ENCODE measurements at regions not wholly inside any gene's neighbourhood (a gene's known extent, or its start where the extent isn't known, plus 50 kb on each side); places are given as distances from the start of the nearest gene placed in this dataset.

DNA sequence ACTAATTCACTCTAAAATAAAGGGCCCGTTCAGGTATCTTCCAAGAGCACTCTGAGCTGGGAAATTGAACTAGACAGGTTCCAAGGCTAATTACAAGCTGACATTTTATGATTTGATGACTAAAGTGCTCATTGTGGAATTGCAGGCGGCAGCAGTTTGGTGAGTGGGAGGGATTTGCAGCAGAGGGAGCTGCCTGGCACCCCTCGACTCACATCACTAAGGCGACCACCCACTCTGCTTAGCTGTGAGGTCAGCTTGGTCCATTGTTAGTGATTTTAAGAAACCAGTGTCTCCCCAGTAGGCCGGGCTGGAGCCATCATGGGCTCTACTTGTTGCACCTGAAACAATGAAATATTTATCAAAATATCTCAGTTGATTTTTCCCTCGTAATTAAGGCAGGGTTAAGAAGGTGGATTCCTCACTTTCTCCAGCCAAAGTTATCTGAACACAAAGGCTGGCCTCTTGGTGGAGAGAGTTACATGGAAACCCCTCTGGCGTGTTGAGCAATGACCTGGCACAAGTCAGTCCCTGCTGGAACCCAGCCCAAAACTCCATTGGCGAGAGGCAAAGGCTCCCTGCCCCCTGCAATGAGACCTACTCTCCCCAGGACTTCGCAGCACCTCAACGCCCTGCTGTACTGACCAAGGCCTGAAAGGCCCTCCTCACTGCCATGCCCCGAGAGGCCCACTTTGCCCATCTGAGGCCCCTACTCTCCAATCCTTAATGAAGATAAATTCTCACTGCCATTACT lies 65.0 kb upstream of the ATP2B2 start:
- no peak overlapping the region for H3K27ac Mint-ChIP-seq (ENCODE audit: low read depth, unreplicated experiment)
- no peak overlapping the region for H3K4me3 Mint-ChIP-seq (ENCODE audit: unreplicated experiment)
- intact Hi-C loops (cut with micrococcal nuclease): no loop called here
- no peaks in the 10 kb centered on the region for H3K36me3 Mint-ChIP-seq (ENCODE audit: insufficient read depth, unreplicated experiment)
- ChIA-PET POLR2A (no interaction called here), CTCF (no interaction called here)
- DNase-seq (ENCODE audit: unreplicated experiment): peak; percentile 86
- no TSS peak for BruUV-seq (replicated peaks)
- H3K9me3 Mint-ChIP-seq (ENCODE audit: unreplicated experiment): no peaks in the 10 kb centered on the region
- peaks cover 82% of the 10 kb centered on the region for H3K27me3 Mint-ChIP-seq (ENCODE audit: insufficient read depth, unreplicated experiment)
- TF ChIP-seq, protein P1, sequence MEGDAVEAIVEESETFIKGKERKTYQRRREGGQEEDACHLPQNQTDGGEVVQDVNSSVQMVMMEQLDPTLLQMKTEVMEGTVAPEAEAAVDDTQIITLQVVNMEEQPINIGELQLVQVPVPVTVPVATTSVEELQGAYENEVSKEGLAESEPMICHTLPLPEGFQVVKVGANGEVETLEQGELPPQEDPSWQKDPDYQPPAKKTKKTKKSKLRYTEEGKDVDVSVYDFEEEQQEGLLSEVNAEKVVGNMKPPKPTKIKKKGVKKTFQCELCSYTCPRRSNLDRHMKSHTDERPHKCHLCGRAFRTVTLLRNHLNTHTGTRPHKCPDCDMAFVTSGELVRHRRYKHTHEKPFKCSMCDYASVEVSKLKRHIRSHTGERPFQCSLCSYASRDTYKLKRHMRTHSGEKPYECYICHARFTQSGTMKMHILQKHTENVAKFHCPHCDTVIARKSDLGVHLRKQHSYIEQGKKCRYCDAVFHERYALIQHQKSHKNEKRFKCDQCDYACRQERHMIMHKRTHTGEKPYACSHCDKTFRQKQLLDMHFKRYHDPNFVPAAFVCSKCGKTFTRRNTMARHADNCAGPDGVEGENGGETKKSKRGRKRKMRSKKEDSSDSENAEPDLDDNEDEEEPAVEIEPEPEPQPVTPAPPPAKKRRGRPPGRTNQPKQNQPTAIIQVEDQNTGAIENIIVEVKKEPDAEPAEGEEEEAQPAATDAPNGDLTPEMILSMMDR (IDR thresholded peaks at IDR 0.05; ENCODE audit: unreplicated experiment): no peak
- no peaks in the 10 kb centered on the region for H3K4me1 Mint-ChIP-seq (ENCODE audit: insufficient read depth, unreplicated experiment)

DNA sequence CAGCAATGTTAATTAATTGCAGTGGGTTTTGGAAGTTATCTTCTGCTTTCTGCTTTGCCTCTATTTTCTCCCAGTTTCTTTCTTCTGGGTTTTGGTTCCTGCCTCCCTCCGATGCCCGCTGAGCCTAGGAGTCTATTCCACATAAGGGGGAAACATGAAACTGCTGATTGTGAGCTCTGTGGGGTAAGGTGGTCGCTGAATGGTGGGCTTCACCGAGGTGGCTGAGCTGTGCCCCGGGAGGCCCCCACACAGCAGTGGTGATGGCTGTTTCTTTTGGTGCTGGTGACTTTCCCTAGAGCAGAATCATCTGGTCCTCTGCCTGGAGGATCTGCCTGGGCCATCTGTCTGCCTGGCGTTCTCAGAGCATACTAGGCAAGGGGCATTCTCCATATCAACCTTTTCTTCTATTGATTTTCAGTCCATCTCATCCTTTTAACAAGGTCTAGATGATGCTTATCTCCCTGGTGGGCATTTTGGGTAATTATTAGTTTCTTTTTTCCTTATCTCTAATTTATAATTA lies 68.8 kb upstream of the ATP2B2 start:
- H3K9me3 Mint-ChIP-seq (ENCODE audit: unreplicated experiment): no peaks in the 10 kb centered on the region
- TF ChIP-seq, protein P1 (IDR thresholded peaks at IDR 0.05; ENCODE audit: unreplicated experiment): no peak
- ChIA-PET CTCF (no interaction called here), POLR2A (no interaction called here)
- H3K36me3 Mint-ChIP-seq (ENCODE audit: insufficient read depth, unreplicated experiment): no peaks in the 10 kb centered on the region
- intact Hi-C loops (cut with micrococcal nuclease): no loop called here
- DNase-seq (ENCODE audit: unreplicated experiment): no peak
- H3K4me3 Mint-ChIP-seq (ENCODE audit: unreplicated experiment): no peak overlapping the region
- peaks cover 48% of the 10 kb centered on the region for H3K27me3 Mint-ChIP-seq (ENCODE audit: insufficient read depth, unreplicated experiment)
- no TSS peak for BruUV-seq (replicated peaks)
- H3K4me1 Mint-ChIP-seq (ENCODE audit: insufficient read depth, unreplicated experiment): no peaks in the 10 kb centered on the region
- H3K27ac Mint-ChIP-seq (ENCODE audit: low read depth, unreplicated experiment): no peak overlapping the region

DNA sequence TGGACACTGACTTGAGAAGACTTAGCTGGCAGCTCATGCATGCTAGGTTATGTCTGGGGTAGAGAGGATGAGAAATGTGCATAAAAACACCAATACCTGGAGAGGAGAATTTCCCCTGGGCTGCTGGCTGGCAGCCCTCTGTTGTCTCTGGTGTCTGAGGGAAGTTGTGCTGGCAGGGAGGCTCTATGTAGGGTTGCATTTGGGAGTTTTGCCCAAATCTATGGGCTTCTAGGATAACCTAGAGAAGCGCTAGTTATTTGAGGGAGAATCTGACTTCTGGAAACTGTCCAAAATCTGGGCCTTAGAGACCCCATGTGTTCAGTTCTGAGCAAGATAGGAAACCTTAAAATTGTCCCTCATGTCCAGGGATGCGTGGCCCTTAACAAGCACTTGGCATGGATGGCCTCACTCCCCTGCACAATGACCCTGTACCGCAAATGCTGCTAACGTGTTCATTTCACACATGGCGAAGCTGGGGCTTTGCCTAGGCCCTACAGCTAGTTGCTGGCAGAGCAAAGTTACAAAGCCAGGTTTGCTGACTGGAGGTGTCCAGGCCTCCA lies 70.3 kb upstream of the ATP2B2 start:
- DNase-seq (ENCODE audit: unreplicated experiment): no peak
- H3K4me1 Mint-ChIP-seq (ENCODE audit: insufficient read depth, unreplicated experiment): no peaks in the 10 kb centered on the region
- TF ChIP-seq, protein P1 (IDR thresholded peaks at IDR 0.05; ENCODE audit: unreplicated experiment): no peak
- H3K27me3 Mint-ChIP-seq (ENCODE audit: insufficient read depth, unreplicated experiment): peaks cover 46% of the 10 kb centered on the region
- CTCF ChIA-PET: no interaction called here
- H3K9me3 Mint-ChIP-seq (ENCODE audit: unreplicated experiment): no peaks in the 10 kb centered on the region
- POLR2A ChIA-PET: no interaction called here
- no peak overlapping the region for H3K4me3 Mint-ChIP-seq (ENCODE audit: unreplicated experiment)
- H3K36me3 Mint-ChIP-seq (ENCODE audit: insufficient read depth, unreplicated experiment): no peaks in the 10 kb centered on the region
- no TSS peak for BruUV-seq (replicated peaks)
- intact Hi-C loops (cut with micrococcal nuclease): no loop called here
- H3K27ac Mint-ChIP-seq (ENCODE audit: low read depth, unreplicated experiment): no peak overlapping the region

DNA sequence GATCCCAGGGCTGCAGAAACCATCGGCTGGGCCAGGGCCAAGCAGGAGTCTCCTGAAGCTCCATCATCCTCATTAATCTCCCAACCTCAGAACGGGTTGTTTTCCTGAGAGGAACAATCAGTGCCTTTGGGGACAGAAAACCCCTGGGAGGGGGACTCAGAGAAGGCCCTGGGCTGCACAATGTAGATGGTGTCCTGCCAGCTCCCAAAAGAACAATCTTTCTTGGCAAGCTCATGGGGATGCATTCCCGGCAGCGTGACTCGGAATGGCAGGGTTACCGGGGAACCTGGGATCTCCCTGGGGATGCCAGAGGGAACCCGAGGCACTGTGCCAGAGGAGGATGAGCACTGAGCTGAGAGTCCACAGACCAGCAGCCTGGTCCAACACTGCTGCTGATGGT lies 72.1 kb upstream of the ATP2B2 start:
- Mint-ChIP-seq H3K36me3 (ENCODE audit: insufficient read depth, unreplicated experiment) (no peaks in the 10 kb centered on the region), H3K27ac (ENCODE audit: low read depth, unreplicated experiment) (no peak overlapping the region), H3K27me3 (ENCODE audit: insufficient read depth, unreplicated experiment) (peaks cover 46% of the 10 kb centered on the region), H3K4me1 (ENCODE audit: insufficient read depth, unreplicated experiment) (no peaks in the 10 kb centered on the region), H3K4me3 (ENCODE audit: unreplicated experiment) (no peak overlapping the region), H3K9me3 (ENCODE audit: unreplicated experiment) (no peaks in the 10 kb centered on the region)
- TF ChIP-seq, protein P1 (IDR thresholded peaks at IDR 0.05; ENCODE audit: unreplicated experiment): no peak
- BruUV-seq (replicated peaks): no TSS peak
- ChIA-PET POLR2A (no interaction called here), CTCF (interaction anchor here (1.6 kb wide), 1 partner anchor 161 kb away, joined by 3 read pairs; no protein-coding TSS in a partner anchor)
- intact Hi-C loops (cut with micrococcal nuclease): no loop called here
- DNase-seq (ENCODE audit: unreplicated experiment): peak; percentile 20

All from MCF 10A (cell line).